Testis (tissue), 2 donors: ENCODE measurements at regions not wholly inside any gene's neighbourhood (a gene's known extent, or its start where the extent isn't known, plus 50 kb on each side); places are given as distances from the start of the nearest gene placed in this dataset.

ENCODE experiments used
- POLR2A ChIP-seq: fragments of 450-650 bp; IDR thresholded peaks from one replicate; pipeline ENCODE4 v1.6.1; 2017; ENCODE audit warnings: antibody characterized with exemption, mild to moderate bottlenecking, moderate library complexity
- TF ChIP-seq, protein P1 (sequence below), 3 experiments: fragments of 450-650 bp in 2 of 3; fragments of 200-600 bp in 1 of 3; sonication (generic) in 1 of 3; IDR thresholded peaks; one replicate each; pipeline ENCODE4 v1.5.1; 2016 to 2019; ENCODE audit warnings: antibody characterized with exemption in 3 of 3, mild to moderate bottlenecking in 2 of 3, moderate library complexity in 1 of 3

DNA sequence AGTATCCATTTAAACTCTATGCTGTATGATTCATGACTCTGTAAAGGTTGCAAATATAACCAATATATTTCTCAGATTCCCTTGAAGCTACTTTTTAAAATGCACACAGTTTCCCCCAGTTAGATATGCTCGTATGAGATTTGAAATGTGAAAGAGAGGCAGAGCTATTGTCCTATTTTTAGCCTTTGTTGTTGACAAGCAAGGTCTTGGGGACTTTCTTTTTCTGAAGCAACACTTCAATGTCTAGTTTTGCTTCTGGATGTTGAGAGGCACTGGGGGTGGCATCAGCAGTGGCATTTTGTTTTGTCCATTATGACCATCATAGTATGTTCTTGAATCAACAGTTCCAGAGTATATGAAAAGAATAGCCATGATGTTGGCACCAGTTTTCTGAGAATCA, 63.4 kb downstream of the ASCL1 start:
- TF ChIP-seq POLR2A: no peak
- TF ChIP-seq, protein P1, sequence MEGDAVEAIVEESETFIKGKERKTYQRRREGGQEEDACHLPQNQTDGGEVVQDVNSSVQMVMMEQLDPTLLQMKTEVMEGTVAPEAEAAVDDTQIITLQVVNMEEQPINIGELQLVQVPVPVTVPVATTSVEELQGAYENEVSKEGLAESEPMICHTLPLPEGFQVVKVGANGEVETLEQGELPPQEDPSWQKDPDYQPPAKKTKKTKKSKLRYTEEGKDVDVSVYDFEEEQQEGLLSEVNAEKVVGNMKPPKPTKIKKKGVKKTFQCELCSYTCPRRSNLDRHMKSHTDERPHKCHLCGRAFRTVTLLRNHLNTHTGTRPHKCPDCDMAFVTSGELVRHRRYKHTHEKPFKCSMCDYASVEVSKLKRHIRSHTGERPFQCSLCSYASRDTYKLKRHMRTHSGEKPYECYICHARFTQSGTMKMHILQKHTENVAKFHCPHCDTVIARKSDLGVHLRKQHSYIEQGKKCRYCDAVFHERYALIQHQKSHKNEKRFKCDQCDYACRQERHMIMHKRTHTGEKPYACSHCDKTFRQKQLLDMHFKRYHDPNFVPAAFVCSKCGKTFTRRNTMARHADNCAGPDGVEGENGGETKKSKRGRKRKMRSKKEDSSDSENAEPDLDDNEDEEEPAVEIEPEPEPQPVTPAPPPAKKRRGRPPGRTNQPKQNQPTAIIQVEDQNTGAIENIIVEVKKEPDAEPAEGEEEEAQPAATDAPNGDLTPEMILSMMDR (IDR thresholded peaks at IDR 0.05): no peak
